Thymus (tissue), 11 donors: ENCODE measurements at regions not wholly inside any gene's neighbourhood (a gene's known extent, or its start where the extent isn't known, plus 50 kb on each side); places are given as distances from the start of the nearest gene placed in this dataset.

Experiments
- DNase-seq, 9 donors: peaks; one replicate each; pipeline ENCODE4 v3.0.0-alpha.2; 2013; ENCODE audit warnings: low spot score in 9 of 9, low read depth in 6 of 9, missing footprints in 1 of 9
- H3K27ac ChIP-seq, 2 donors: one replicate each; pipeline ENCODE4 v1.5.1; 2013; ENCODE audit warnings: control low read depth in 1 of 2, low read depth in 1 of 2, low read length in 1 of 2, mild to moderate bottlenecking in 1 of 2, moderate library complexity in 1 of 2
- H3K27me3 ChIP-seq, 2 donors: one replicate each; pipeline ENCODE4 v1.5.1; 2013; ENCODE audit warnings: low read length in 1 of 2; ENCODE audit not compliant: control insufficient read depth in 2 of 2, insufficient read depth in 1 of 2
- H3K36me3 ChIP-seq, 2 donors: one replicate each; pipeline ENCODE4 v1.5.1; 2013; ENCODE audit warnings: low read length in 1 of 2, mild to moderate bottlenecking in 1 of 2, moderate library complexity in 1 of 2; ENCODE audit not compliant: control insufficient read depth in 2 of 2, insufficient read depth in 2 of 2
- H3K4me1 ChIP-seq, 2 donors: one replicate each; pipeline ENCODE4 v1.5.1; 2013; ENCODE audit warnings: low read length in 2 of 2; ENCODE audit not compliant: control insufficient read depth in 2 of 2, insufficient read depth in 2 of 2
- H3K4me3 ChIP-seq, 2 donors: one replicate each; pipeline ENCODE4 v1.5.1; 2013; ENCODE audit warnings: low read length in 2 of 2, control low read depth in 1 of 2, mild to moderate bottlenecking in 1 of 2
- H3K9me3 ChIP-seq, 2 donors: one replicate each; pipeline ENCODE4 v1.5.1; 2013; ENCODE audit warnings: low read length in 1 of 2, mild to moderate bottlenecking in 1 of 2; ENCODE audit not compliant: control insufficient read depth in 2 of 2, insufficient read depth in 1 of 2
- WGBS: extraction: QIAGEN DNeasy Blood & Tissue Kit; methylation state at CpG from one replicate; pipeline ENCODE4 v1.1.7; 2013; 5-methylcytosine and 5-hydroxymethylcytosine counted together
- donor health status: healthy.

DNA sequence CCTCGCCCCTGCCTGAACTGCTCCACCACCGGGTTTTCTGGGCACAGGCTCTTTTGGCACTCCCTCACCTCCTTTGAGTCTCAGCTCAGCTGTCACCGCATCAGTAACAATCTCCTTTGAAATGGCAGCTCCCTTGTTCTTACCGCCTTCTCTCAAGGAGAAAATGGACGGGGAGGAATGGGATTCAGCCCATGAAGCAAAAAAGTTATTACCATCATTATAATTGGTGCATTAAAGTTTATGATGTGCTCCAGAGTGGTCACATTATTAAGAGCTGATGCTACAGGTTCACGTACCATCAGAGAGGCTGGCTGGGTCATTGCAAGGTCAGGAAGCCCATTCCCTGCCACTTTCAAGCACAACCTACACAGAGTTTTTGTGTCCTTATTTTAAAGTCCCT, 344.7 kb downstream of the AGTPBP1 start:
- Histone ChIP-seq H3K27ac (no peak overlapping the region), H3K4me1 (no peaks in the 10 kb centered on the region), H3K27me3 (no peaks in the 10 kb centered on the region), H3K9me3 (no peaks in the 10 kb centered on the region), H3K36me3 (no peaks in the 10 kb centered on the region), H3K4me3 (no peak overlapping the region)
- 94% methylated on average over 6 of the region's 6 CpGs for WGBS
- no peak for DNase-seq

- H3K27ac ChIP-seq, result no peak overlapping the region
- H3K36me3 ChIP-seq, result no peaks in the 10 kb centered on the region
- no peak for DNase-seq
- H3K4me1 ChIP-seq, result no peaks in the 10 kb centered on the region
- no peaks in the 10 kb centered on the region for H3K9me3 ChIP-seq
- 86% methylated on average over 5 of the region's 5 CpGs for WGBS
- no peaks in the 10 kb centered on the region for H3K27me3 ChIP-seq
- no peak overlapping the region for H3K4me3 ChIP-seq
Observed at GRCh38 chr9:85392260-85392659, 349.5 kb downstream of the AGTPBP1 start.

GRCh38 chr9:85377731-85378289, 363.9 kb downstream of the AGTPBP1 start:
- DNase-seq, result peak in 1 of 9 donors; percentile 20
- H3K36me3 ChIP-seq, result no peaks in the 10 kb centered on the region
- no peaks in the 10 kb centered on the region for H3K27me3 ChIP-seq
- no peaks in the 10 kb centered on the region for H3K9me3 ChIP-seq
- H3K4me3 ChIP-seq, result no peak overlapping the region
- 63% methylated on average over 2 of the region's 2 CpGs for WGBS
- no peaks in the 10 kb centered on the region for H3K4me1 ChIP-seq
- no peak overlapping the region for H3K27ac ChIP-seq

DNA sequence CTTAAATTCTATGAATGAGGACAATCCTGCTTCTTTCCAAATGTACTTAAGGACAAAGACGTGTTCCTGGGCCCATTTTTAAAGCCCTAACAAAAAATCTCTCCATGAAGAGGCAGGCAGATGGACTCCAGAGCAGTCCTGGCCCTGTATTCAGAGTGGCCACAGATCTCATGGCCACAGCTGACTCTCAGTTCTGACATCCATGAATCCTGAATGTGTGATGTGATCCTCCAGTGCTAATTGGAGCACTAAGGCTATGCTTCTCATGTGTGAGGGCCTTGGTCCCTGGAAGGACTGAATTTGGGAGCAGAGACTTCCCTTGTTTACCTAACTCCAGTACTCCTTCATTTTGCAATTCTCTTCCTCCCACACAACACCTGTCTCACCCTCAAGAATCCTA, 373.0 kb downstream of the AGTPBP1 start:
- no peaks in the 10 kb centered on the region for H3K27me3 ChIP-seq
- no peaks in the 10 kb centered on the region for H3K4me1 ChIP-seq
- no peak overlapping the region for H3K4me3 ChIP-seq
- H3K36me3 ChIP-seq, result no peaks in the 10 kb centered on the region
- no peak overlapping the region for H3K27ac ChIP-seq
- no peaks in the 10 kb centered on the region for H3K9me3 ChIP-seq
- no peak for DNase-seq
- 88% methylated on average over 1 of the region's 1 CpG for WGBS

GRCh38 chr9:85359161-85359560, 382.6 kb downstream of the AGTPBP1 start:
- Histone ChIP-seq H3K36me3 (no peaks in the 10 kb centered on the region), H3K4me3 (no peak overlapping the region), H3K27me3 (no peaks in the 10 kb centered on the region), H3K27ac (no peak overlapping the region), H3K9me3 (no peaks in the 10 kb centered on the region), H3K4me1 (no peaks in the 10 kb centered on the region)
- no peak for DNase-seq
- WGBS, result 94% methylated on average over 5 of the region's 5 CpGs

- Histone ChIP-seq H3K27ac (no peak overlapping the region), H3K4me3 (no peak overlapping the region), H3K36me3 (no peaks in the 10 kb centered on the region), H3K27me3 (no peaks in the 10 kb centered on the region), H3K4me1 (no peaks in the 10 kb centered on the region), H3K9me3 (no peaks in the 10 kb centered on the region)
- 97% methylated on average over 6 of the region's 6 CpGs for WGBS
- no peak for DNase-seq
Observed at GRCh38 chr9:85349046-85349445, 392.7 kb downstream of the AGTPBP1 start.

DNA sequence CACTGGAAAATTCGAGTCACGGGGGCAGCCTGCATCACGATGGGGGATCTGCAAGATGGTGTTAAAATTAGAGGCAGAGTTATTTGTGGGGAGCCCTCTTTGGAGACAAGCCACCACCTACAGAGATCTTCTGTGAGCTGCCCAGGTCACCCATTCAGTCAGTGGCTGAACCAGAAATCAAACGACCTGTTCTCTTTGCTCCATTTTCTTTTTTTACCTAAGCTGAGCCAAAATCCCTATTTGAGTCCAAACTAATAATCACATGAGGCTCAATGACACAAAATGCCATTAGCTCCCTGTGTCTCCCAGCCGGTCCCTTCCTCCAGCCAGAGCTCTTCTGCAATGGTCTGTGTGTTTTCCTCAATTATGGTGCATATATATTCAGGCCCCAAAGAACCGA, 394.2 kb downstream of the AGTPBP1 start:
- Histone ChIP-seq H3K27ac (no peak overlapping the region), H3K4me1 (no peaks in the 10 kb centered on the region), H3K4me3 (no peak overlapping the region), H3K9me3 (no peaks in the 10 kb centered on the region), H3K27me3 (no peaks in the 10 kb centered on the region), H3K36me3 (no peaks in the 10 kb centered on the region)
- 94% methylated on average over 6 of the region's 6 CpGs for WGBS
- no peak for DNase-seq

- Histone ChIP-seq H3K36me3 (no peaks in the 10 kb centered on the region), H3K9me3 (no peaks in the 10 kb centered on the region), H3K4me3 (no peak overlapping the region), H3K4me1 (no peaks in the 10 kb centered on the region), H3K27me3 (no peaks in the 10 kb centered on the region), H3K27ac (no peak overlapping the region)
- 84% methylated on average over 4 of the region's 4 CpGs for WGBS
- DNase-seq, result no peak
Observed at GRCh38 chr9:85344901-85345300, 396.9 kb downstream of the AGTPBP1 start.

GRCh38 chr9:85339338-85339737, 402.4 kb downstream of the AGTPBP1 start:
- WGBS, result 48% methylated on average over 2 of the region's 2 CpGs
- H3K27me3 ChIP-seq, result no peaks in the 10 kb centered on the region

GRCh38 chr9:85334228-85334627, 407.5 kb downstream of the AGTPBP1 start:
- no peaks in the 10 kb centered on the region for H3K9me3 ChIP-seq

More at GRCh38 chr9:85339338-85339737, 402.4 kb downstream of the AGTPBP1 start:
- Histone ChIP-seq H3K4me1 (no peaks in the 10 kb centered on the region), H3K9me3 (no peaks in the 10 kb centered on the region), H3K36me3 (no peaks in the 10 kb centered on the region), H3K27ac (no peak overlapping the region), H3K4me3 (no peak overlapping the region)
- DNase-seq, result no peak

More at GRCh38 chr9:85334228-85334627, 407.5 kb downstream of the AGTPBP1 start:
- no peak overlapping the region for H3K27ac ChIP-seq
- DNase-seq, result no peak
- no peaks in the 10 kb centered on the region for H3K27me3 ChIP-seq
- H3K36me3 ChIP-seq, result no peaks in the 10 kb centered on the region
- H3K4me3 ChIP-seq, result no peak overlapping the region
- no peaks in the 10 kb centered on the region for H3K4me1 ChIP-seq
- 91% methylated on average over 2 of the region's 2 CpGs for WGBS
